ENCODE measurements at regions not wholly inside any gene's neighbourhood (a gene's known extent, or its start where the extent isn't known, plus 50 kb on each side); places are given as distances from the start of the nearest gene placed in this dataset.

GRCh38 chr13:99055735-99056134 lies 77.9 kb upstream of the DOCK9 start:
- DNase-seq, result no peak

GRCh38 chr13:99056381-99057014 lies 78.6 kb upstream of the DOCK9 start:
- DNase-seq, result no peak

DNA sequence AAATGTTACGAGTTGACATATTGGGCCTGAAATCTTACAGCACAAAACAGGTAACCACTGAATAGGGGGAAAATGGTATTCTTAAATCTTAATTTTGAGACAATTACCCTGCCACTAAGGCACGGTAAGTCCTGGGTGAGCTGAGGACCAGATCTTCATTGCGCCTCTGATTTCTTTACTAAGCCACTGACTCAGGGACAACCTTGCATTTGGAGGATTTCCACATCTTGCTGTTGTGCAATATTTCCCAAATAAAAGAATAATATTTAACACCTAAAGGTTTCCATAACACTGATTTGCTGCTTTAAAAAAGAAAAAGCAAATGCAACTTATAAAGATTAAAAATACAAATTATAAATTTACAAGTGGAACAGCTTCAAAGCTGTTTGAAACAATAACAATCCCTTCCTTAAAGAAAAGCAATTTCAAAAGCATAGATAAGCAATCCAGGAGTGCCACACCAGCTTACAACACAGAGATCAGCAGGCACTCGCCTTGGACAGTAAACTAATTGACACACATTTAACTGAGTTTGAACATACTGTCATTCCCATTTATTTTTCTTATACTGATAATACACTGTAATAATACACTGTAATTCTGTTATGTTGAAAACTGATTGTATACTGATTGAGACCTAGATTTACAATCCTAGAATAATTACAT lies 79.6 kb upstream of the DOCK9 start:
- DNase-seq, result no peak

DNA sequence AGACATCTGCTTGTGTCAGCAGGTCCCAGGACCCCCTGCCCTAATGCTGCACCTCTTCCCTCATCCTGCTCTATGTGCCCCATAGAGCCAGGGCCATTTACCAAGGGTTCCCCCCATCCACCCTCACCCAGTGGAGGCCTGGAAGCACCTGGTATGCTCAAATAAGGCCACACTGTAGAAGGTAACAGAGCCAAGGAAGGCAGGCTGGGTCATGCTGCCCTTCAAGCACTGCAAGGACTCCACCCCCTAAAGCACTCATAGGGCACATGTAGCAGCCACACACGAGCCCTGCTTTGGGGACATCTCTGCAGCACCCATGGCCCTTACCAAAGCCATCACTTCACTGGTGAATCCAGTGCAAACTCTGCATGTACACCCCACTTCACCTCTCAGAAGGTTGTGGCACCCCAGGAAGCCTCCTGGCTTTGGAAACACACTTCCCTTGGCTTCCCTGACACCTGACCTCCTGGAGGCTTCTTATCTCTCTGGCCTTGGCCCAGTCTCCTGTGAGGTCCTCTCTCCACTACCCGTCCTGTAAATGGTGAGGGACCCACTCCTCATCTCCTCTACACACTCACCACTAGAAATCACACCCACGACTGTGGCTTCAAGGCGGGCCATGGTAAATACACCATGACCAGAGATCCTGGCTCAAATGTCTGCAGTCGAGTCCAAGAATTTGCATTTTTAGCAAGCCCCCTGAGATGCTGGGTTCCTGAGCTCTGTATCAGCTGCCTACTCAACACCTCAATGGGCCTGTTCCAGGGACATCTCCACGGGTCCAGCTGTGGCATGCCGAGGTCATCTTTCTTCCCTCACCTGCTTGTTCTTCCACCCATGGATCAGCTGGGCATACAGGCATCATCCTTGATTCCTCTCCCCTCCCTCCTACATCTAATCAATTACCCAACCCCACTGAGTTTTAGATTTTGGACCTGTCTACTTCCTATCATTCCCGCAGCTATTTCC lies 80.9 kb upstream of the DOCK9 start:
- no peak for DNase-seq

GRCh38 chr13:99059498-99060075 lies 81.7 kb upstream of the DOCK9 start:
- peak; percentile 42 for DNase-seq

DNA sequence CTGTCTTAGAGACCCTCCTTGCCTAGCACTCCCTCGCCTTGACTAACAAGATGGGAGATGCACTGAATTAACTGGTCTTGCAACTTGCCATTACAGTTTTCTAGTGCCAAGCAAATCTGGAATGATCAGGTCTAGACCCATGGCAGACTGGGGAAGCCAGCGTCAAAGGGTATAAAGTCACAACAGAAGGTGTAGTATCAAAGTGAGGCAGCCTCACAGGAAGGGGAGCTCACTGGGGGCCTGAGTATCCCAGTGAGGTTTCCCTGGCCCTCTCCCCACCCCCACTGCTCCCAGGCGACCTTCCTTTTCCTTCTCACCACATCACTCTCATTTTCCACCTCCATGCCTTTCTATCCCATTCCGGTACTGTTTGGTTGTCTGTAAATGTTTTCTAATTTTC lies 83.5 kb upstream of the DOCK9 start:
- no peak for DNase-seq

DNA sequence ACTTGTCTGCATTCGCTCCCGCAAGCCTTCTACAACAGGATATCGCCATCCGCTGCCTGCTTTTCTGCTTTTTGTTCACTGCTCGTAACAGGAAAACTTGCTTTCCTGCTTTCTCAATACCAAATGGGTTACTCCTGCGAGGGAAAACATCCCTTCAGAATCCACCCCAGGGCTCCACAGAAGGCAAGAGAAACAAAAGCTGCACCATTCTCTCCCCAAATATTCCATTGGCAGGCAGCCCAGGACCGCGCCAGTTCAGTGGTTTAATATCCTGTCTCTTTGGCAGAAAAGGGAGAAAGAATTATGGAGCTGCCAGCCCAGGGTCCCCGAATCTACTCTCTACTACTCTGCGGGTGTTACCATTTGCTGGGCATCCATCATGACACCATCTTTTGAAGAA lies 84.7 kb upstream of the DOCK9 start:
- DNase-seq, result peak; percentile 70

DNA sequence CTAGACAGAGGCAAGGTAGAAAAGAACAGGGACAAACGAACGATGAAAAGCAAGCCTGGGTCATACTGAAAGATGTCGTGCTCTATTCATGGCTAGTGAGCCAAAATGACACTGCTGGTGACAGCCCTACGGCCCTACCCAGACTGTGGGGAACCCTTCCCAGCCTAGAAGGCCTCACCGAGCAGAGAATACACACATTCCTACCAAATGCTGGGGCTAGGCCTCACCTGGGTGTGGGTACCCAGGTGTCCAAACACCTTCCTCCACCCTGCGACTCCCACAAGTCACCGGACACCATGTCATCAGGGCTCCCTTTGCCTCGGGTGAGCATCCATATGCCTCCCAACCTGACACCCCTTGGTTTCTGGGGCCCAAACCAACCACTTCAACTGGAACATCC lies 85.3 kb upstream of the DOCK9 start:
- no peak for DNase-seq

- no peak for DNase-seq
Measured at GRCh38 chr13:99063952-99064351, 86.1 kb upstream of the DOCK9 start.

GRCh38 chr13:99064624-99065234 lies 86.9 kb upstream of the DOCK9 start:
- DNase-seq, result no peak

GRCh38 chr13:99065235-99066015 lies 87.6 kb upstream of the DOCK9 start:
- DNase-seq, result no peak

- no peak for DNase-seq
Measured at GRCh38 chr13:99066219-99066618, 88.4 kb upstream of the DOCK9 start.

DNA sequence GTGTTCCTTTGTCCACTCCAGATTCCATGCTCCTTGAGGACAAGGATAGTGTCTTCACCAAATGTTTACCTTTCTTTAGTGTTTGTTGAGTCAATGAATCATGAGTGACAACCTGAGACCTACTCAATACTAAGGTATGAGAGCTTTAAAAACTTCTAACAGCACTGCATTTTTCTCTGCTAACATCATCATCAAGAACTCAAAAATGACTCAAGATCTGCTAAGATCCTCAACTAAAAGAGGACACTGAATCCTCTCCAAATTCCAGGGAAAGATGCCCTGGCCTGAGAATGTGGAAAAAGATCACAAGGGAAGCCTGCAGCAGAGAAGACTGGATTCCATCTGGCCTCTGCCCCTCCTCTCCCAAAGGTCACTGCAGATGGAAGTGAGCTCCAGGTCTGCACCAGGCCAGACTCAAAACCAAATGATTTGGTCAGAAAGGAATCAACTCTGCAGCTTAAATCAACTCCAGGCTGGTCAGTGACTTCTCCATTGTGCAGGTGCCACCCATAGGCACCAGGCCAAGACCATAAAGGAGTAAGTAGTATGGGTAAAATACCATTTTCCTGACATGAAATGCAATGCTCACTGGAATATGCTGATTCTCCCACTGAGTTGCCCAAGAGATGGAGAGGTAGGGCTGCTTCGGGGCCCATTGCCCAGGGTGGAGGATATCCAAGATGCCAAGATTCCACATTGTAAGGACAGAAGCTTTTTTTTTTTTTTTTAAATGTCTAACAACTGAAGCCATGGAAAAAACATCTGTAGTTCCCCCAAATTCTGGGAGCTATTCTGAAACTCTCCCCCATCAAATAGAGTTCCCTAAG lies 89.5 kb upstream of the DOCK9 start:
- peak; percentile 89 for DNase-seq

- no peak for DNase-seq
Measured at GRCh38 chr13:99071211-99071610, 93.3 kb upstream of the DOCK9 start.

GRCh38 chr13:99071666-99072065 lies 93.8 kb upstream of the DOCK9 start:
- no peak for DNase-seq

GRCh38 chr13:99072356-99072755 lies 94.5 kb upstream of the DOCK9 start:
- DNase-seq, result no peak

DNA sequence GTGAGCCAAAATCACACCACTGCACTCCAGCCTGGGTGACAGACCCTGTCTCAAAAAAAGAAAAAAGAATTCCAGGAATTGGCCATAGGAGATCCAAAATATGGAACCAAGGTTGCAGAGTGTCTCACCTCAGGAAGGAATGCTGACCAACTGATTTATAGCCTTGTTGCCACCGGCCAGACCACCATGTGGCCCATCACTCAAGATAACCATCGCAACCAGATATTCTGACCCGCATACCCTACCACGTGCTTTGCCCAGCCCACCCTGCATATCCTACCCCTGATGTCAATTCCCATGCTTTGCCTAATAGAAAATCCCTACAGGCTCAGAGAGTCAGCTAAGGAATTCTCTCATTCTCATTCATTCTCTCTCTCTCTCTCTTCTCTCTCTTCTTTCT lies 95.1 kb upstream of the DOCK9 start:
- no peak for DNase-seq

DNA sequence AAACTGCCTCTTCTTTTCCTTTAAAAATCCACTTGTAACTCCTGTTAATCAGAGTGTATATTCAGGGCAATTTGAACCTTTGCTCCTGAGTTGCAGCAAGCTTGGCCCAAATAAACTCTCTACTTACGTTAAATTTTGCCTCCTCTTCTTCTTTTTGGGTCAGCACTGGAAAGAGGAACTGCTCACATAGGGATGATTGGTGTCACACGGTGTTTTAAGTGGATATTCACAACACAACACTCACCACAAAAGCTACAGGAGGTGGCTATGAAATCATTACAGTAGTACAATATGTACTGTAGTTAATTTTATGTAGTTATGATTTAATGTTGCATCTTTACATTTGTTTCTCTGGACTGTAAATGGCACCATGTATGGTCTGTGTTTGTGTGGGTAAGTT lies 96.8 kb upstream of the DOCK9 start:
- no peak for DNase-seq

DNA sequence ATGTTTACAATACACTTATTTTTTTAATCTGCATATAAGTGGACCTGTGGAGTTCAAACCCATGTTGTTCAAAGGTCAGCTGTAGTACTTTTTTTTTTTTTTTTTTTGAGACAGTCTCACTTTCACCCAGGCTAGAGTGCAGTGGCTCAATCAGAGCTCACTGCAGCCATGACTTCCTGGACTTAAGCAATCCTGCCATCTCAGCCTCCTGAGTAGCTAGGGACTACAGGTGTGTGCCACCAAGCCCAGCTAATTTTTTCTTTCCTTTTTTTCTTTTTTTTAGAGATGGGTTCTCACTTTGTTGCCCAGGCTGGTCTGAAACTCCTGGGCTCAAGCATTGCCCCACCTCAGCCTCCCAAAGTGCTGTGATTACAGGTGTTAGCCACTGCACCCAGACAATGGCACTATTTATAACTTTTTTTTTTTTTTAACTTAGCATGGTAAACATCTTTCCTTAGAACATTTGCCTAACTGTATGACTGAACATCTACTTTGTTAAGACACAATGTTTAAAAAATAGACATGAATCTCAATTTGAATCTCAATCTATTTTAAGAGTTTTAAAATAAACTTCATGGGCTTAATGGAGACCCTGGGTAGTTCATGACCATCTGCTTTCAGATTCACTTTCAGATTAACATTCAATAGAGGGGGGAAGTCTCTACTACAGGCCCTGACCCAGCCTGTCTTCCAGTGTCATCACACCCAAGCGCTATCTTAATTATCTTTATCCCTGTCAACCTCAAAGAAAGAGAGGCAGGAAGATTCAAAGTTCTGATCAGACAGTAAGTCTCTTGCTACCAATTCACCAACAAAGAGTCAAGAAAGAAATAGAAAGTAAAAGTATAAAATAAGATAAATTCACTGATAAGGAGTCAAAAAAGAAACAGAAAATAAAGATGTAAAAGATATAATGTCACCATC lies 97.7 kb upstream of the DOCK9 start:
- no peak for DNase-seq
